HUES6 (cell line): ENCODE measurements at regions not wholly inside any gene's neighbourhood (a gene's known extent, or its start where the extent isn't known, plus 50 kb on each side); places are given as distances from the start of the nearest gene placed in this dataset.

Source experiments
- H3K27ac ChIP-seq: 2 replicates; pipeline ENCODE4 v1.7.0; 2013; ENCODE audit warnings: low read depth, mild to moderate bottlenecking, low read length, inconsistent platforms
- H3K27me3 ChIP-seq: 2 replicates; pipeline ENCODE4 v1.6.1; 2013; ENCODE audit warnings: low read length; ENCODE audit not compliant: control insufficient read depth, insufficient read depth
- H3K36me3 ChIP-seq: 2 replicates; pipeline ENCODE4 v1.6.1; 2013; ENCODE audit warnings: low read length; ENCODE audit not compliant: control insufficient read depth, insufficient read depth
- H3K4me1 ChIP-seq: 2 replicates; pipeline ENCODE4 v1.6.1; 2013; ENCODE audit warnings: low read length; ENCODE audit not compliant: control insufficient read depth, insufficient read depth
- H3K4me3 ChIP-seq: 2 replicates; pipeline ENCODE4 v1.5.1; 2013; ENCODE audit warnings: low read depth, low read length
- H3K9ac ChIP-seq: one replicate; pipeline ENCODE4 v1.6.1; 2013; ENCODE audit warnings: mild to moderate bottlenecking, low read length
- H3K9me3 ChIP-seq: 2 replicates; pipeline ENCODE4 v1.6.1; 2013; ENCODE audit warnings: low read depth, low read length; ENCODE audit not compliant: control insufficient read depth, insufficient read depth

DNA sequence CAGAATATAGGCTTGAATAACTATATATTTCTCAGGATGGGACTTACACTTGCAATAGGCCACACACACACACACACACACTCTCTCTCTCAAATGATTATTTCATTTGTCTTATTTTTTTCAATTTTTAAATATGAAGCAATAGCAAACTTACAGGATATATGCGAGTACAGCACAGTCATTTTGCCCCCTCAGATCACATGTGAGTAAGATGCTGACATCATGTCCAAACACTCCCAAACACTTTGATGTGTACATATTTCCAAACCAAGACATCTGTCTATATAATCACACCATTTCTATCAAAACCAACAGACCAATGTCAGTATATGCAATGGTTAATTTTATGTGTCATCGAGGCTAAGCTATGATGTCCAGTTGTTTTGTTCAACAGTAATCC, 1535.9 kb upstream of the FLRT2 start:
- Histone ChIP-seq H3K9ac (no peak overlapping the region), H3K27me3 (no peaks in the 10 kb centered on the region), H3K27ac (no peak overlapping the region), H3K4me1 (no peaks in the 10 kb centered on the region), H3K4me3 (no peak overlapping the region), H3K36me3 (no peaks in the 10 kb centered on the region), H3K9me3 (no peaks in the 10 kb centered on the region; the same call in 1 of the 2 replicates)

DNA sequence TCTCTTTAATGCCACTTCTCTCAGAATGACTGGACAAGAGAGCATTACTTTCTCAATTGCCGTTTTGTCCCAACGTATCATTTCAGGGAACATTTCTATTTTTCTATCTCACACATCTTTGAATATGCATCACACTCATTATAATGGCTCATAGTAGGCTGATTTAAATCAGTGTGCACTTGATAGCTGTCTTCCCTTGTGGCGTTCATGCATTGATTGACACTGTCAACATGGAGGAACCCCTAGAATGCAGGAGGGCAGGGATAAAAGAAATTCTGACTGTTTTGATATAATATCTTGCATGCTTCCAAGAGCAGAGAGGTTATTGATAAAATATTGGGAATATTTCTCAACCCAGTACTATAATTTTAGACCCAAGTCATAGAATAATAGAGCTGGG, 1528.9 kb upstream of the FLRT2 start:
- Histone ChIP-seq H3K9me3 (no peaks in the 10 kb centered on the region), H3K36me3 (no peaks in the 10 kb centered on the region), H3K4me1 (peaks cover 4% of the 10 kb centered on the region), H3K27ac (no peak overlapping the region), H3K9ac (no peak overlapping the region), H3K27me3 (no peaks in the 10 kb centered on the region), H3K4me3 (no peak overlapping the region)

GRCh38 chr14:84003346-84003745, 1526.6 kb upstream of the FLRT2 start:
- no peaks in the 10 kb centered on the region for H3K27me3 ChIP-seq
- no peak overlapping the region for H3K4me3 ChIP-seq
- no peak overlapping the region for H3K9ac ChIP-seq
- H3K27ac ChIP-seq, result no peak overlapping the region
- no peaks in the 10 kb centered on the region for H3K36me3 ChIP-seq
- peaks cover 8% of the 10 kb centered on the region for H3K4me1 ChIP-seq
- no peaks in the 10 kb centered on the region for H3K9me3 ChIP-seq

GRCh38 chr14:84006643-84007155, 1523.2 kb upstream of the FLRT2 start:
- H3K4me3 ChIP-seq, result no peak overlapping the region
- no peak overlapping the region for H3K9ac ChIP-seq
- H3K9me3 ChIP-seq, result no peaks in the 10 kb centered on the region
- no peaks in the 10 kb centered on the region for H3K36me3 ChIP-seq
- H3K4me1 ChIP-seq, result peaks cover 8% of the 10 kb centered on the region
- no peak overlapping the region for H3K27ac ChIP-seq
- H3K27me3 ChIP-seq, result no peaks in the 10 kb centered on the region

DNA sequence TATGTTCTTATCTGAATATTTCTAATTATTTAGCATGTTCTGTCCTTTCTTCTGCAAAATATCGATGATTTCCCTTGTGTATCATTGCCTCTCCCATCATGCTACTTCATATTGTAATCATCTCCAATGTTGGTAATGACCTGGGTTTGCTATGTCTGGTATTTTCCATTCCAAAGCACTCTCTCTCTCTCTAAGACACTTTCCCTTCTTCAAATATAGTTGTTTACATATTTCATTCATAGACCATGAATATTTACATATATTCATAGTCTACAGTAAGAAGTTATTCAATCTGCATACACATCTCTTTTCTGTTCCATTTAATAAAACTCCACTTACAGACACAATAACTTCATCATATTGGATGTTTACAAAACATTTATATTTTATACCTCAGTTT, 1516.5 kb upstream of the FLRT2 start:
- Histone ChIP-seq H3K27ac (no peak overlapping the region), H3K27me3 (no peaks in the 10 kb centered on the region), H3K36me3 (no peaks in the 10 kb centered on the region), H3K9ac (no peak overlapping the region), H3K4me3 (no peak overlapping the region), H3K9me3 (no peaks in the 10 kb centered on the region), H3K4me1 (no peaks in the 10 kb centered on the region)

DNA sequence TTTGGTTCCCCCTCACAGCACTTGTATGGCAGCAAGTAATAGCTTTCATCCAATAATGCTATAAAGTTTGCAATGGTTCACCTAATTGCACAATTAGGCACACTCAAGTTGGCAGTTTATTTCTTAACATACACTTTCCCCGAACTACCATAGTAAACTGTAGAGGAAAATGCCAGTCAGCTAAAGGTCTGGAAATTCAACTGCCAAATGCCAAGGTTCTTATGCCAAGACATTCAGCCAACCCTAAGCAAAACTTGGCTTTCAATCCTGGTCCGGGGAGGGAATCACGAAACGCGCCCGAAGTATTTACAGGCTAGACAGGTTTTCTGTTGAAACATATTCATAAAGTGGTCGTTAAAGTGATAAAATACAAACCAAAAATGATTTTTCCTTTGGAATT, 1512.4 kb upstream of the FLRT2 start:
- Histone ChIP-seq H3K4me3 (no peak overlapping the region), H3K27me3 (no peaks in the 10 kb centered on the region), H3K9me3 (peaks cover 8% of the 10 kb centered on the region; the same call in 1 of the 2 replicates), H3K9ac (no peak overlapping the region), H3K27ac (no peak overlapping the region), H3K4me1 (no peaks in the 10 kb centered on the region), H3K36me3 (no peaks in the 10 kb centered on the region)

DNA sequence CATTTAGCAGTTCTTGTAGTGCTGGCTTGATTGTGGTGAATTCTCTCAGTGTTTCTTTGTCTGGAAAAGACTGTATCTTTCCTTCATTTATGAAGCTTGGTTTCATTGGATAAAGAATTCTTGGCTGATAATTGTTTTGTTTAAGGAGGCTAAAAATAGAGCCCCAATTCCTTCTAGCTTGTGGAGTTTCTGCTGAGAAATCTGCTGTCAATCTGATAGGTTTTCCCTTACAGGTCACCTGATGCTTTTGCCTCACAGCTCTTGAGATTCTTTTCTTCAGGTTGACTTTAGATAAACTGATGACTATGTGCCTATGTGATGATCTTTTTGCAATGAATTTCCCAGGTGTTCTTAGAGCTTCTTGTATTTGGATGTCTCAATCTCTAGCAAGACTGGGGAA, 1508.5 kb upstream of the FLRT2 start:
- no peak overlapping the region for H3K27ac ChIP-seq
- H3K9me3 ChIP-seq, result peaks cover 8% of the 10 kb centered on the region; the same call in 1 of the 2 replicates
- H3K36me3 ChIP-seq, result no peaks in the 10 kb centered on the region
- H3K4me1 ChIP-seq, result no peaks in the 10 kb centered on the region
- no peaks in the 10 kb centered on the region for H3K27me3 ChIP-seq
- no peak overlapping the region for H3K9ac ChIP-seq
- no peak overlapping the region for H3K4me3 ChIP-seq

GRCh38 chr14:84024231-84024820, 1505.6 kb upstream of the FLRT2 start:
- Histone ChIP-seq H3K27ac (no peak overlapping the region), H3K4me1 (no peaks in the 10 kb centered on the region), H3K9me3 (peaks cover 8% of the 10 kb centered on the region; the same call in 1 of the 2 replicates), H3K4me3 (no peak overlapping the region), H3K9ac (no peak overlapping the region), H3K27me3 (no peaks in the 10 kb centered on the region), H3K36me3 (no peaks in the 10 kb centered on the region)

GRCh38 chr14:84025106-84026012, 1504.6 kb upstream of the FLRT2 start:
- no peaks in the 10 kb centered on the region for H3K4me1 ChIP-seq
- no peaks in the 10 kb centered on the region for H3K27me3 ChIP-seq
- no peak overlapping the region for H3K27ac ChIP-seq
- H3K9ac ChIP-seq, result no peak overlapping the region
- H3K9me3 ChIP-seq, result peaks cover 8% of the 10 kb centered on the region; the same call in 1 of the 2 replicates
- H3K4me3 ChIP-seq, result no peak overlapping the region
- H3K36me3 ChIP-seq, result no peaks in the 10 kb centered on the region

GRCh38 chr14:84027351-84027750, 1502.6 kb upstream of the FLRT2 start:
- Histone ChIP-seq H3K9me3 (no peaks in the 10 kb centered on the region), H3K27ac (no peak overlapping the region), H3K4me3 (no peak overlapping the region), H3K4me1 (no peaks in the 10 kb centered on the region), H3K27me3 (no peaks in the 10 kb centered on the region), H3K36me3 (no peaks in the 10 kb centered on the region), H3K9ac (no peak overlapping the region)

DNA sequence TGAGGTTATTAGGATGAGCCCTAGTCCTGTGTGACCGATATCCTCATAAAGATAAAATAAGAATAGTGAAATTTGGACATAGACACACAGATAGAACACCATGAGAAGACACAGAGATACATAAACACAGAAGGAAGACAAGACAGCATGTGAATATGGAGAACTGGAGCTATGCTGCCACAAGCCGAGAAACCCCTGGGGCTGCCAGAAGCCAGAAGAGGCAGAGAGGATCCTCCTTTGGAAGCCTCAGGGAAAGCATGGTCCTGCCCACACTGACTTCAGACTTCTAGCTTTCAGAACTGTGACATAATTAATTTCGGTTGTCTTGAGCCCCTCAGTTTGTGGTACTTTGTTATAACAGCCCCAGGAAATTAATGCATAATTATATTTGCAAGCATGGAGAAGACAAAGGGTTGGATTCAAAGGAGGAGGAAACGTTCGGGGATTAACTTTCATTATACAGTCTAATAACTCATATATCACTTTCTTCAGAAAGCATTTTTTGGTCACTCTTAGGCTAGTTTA, 1501.8 kb upstream of the FLRT2 start:
- no peak overlapping the region for H3K9ac ChIP-seq
- no peaks in the 10 kb centered on the region for H3K27me3 ChIP-seq
- H3K36me3 ChIP-seq, result no peaks in the 10 kb centered on the region
- H3K4me1 ChIP-seq, result no peaks in the 10 kb centered on the region
- no peaks in the 10 kb centered on the region for H3K9me3 ChIP-seq
- H3K27ac ChIP-seq, result no peak overlapping the region
- no peak overlapping the region for H3K4me3 ChIP-seq
